Prostate gland (tissue), 2 donors: ENCODE measurements at regions not wholly inside any gene's neighbourhood (a gene's known extent, or its start where the extent isn't known, plus 50 kb on each side); places are given as distances from the start of the nearest gene placed in this dataset.

Experiments
- DNase-seq: peaks from one replicate; pipeline ENCODE4 v3.0.0-alpha.2; 2019; ENCODE audit warnings: low spot score
- H3K27ac ChIP-seq, 2 donors: fragments of 200-600 bp; sonication (generic); 2 replicates each; pipeline ENCODE4 v1.5.1; 2017 to 2019
- H3K27me3 ChIP-seq: fragments of 200-600 bp; sonication (generic); replicated peaks from 2 replicates; pipeline ENCODE4 v1.5.1; 2019; ENCODE audit not compliant: insufficient read depth
- H3K36me3 ChIP-seq, 2 donors: fragments of 200-600 bp; sonication (generic); 1 replicate in 1 of 2; 2 replicates in 1 of 2; pipeline versions ENCODE4 v1.5.1 to v1.8.1; 2017 to 2019
- H3K4me1 ChIP-seq: fragments of 200-600 bp; sonication (generic); replicated peaks from 2 replicates; pipeline ENCODE4 v1.5.1; 2019
- H3K4me3 ChIP-seq, 2 donors: fragments of 200-600 bp; sonication (generic); 2 replicates each; pipeline ENCODE4 v1.5.1; 2017 to 2019
- H3K9me3 ChIP-seq: fragments of 200-600 bp; sonication (generic); 2 replicates; pipeline ENCODE4 v1.5.1; 2017
- POLR2A ChIP-seq: fragments of 450-650 bp; IDR thresholded peaks from one replicate; pipeline ENCODE4 v1.6.1; 2016; ENCODE audit warnings: antibody characterized with exemption, mild to moderate bottlenecking
- POLR2AphosphoS5 ChIP-seq: sonication (generic); formaldehyde crosslinking; IDR thresholded peaks from one replicate; pipeline ENCODE4 v1.6.1; 2017; ENCODE audit warnings: antibody characterized with exemption
- WGBS: methylation state at CpG from one replicate; pipeline ENCODE4 v1.1.5; 2018; 5-methylcytosine and 5-hydroxymethylcytosine counted together
- intact Hi-C: fragments of 100-400 bp; cut with DNase I; formaldehyde crosslinking; loops from one replicate; pipeline ENCODE4 v1.14.2; 2022
- TF ChIP-seq, protein P1 (sequence below), 4 experiments: fragments of 200-600 bp in 2 of 4; fragments of 450-650 bp in 2 of 4; sonication (generic) in 2 of 4; IDR thresholded peaks; 1 replicate in 3 of 4; 2 replicates in 1 of 4; pipeline ENCODE4 v1.5.1; 2016 to 2019; ENCODE audit warnings: antibody characterized with exemption in 4 of 4, mild to moderate bottlenecking in 2 of 4, moderate library complexity in 2 of 4

DNA sequence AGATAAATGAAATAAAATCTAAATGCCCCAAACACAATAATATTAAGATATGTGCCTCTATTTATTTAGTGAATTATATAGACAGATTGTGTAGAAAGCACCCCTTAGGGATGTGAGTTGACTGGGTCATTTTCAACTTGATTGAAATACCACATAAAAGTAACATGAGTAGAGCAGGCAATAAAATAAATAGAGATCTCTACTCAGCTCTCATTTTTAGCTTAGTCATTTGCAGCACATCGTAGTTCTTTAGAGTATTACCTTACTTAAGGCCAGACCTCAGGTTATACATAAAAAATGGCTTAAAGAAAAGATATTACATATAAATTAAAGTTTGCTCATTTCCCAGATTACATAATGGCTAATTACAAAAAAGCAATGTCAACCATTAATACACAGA is 1525.6 kb upstream of the PRR20A start:
- Histone ChIP-seq H3K36me3 (no peaks in the 10 kb centered on the region), H3K27me3 (no peaks in the 10 kb centered on the region), H3K27ac (no peak overlapping the region), H3K9me3 (no peaks in the 10 kb centered on the region), H3K4me3 (no peak overlapping the region), H3K4me1 (no peaks in the 10 kb centered on the region)
- intact Hi-C loops: no loop called here
- 37% methylated on average over 1 of the region's 1 CpG for WGBS
- DNase-seq: no peak
- no peak for TF ChIP-seq POLR2AphosphoS5
- TF ChIP-seq, protein P1, sequence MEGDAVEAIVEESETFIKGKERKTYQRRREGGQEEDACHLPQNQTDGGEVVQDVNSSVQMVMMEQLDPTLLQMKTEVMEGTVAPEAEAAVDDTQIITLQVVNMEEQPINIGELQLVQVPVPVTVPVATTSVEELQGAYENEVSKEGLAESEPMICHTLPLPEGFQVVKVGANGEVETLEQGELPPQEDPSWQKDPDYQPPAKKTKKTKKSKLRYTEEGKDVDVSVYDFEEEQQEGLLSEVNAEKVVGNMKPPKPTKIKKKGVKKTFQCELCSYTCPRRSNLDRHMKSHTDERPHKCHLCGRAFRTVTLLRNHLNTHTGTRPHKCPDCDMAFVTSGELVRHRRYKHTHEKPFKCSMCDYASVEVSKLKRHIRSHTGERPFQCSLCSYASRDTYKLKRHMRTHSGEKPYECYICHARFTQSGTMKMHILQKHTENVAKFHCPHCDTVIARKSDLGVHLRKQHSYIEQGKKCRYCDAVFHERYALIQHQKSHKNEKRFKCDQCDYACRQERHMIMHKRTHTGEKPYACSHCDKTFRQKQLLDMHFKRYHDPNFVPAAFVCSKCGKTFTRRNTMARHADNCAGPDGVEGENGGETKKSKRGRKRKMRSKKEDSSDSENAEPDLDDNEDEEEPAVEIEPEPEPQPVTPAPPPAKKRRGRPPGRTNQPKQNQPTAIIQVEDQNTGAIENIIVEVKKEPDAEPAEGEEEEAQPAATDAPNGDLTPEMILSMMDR (IDR thresholded peaks at IDR 0.05): no peak
- TF ChIP-seq POLR2A: no peak

- DNase-seq: no peak
- intact Hi-C loops: no loop called here
- no peaks in the 10 kb centered on the region for H3K36me3 ChIP-seq
- TF ChIP-seq POLR2AphosphoS5: no peak
- no peak for TF ChIP-seq POLR2A
- TF ChIP-seq, protein P1 (IDR thresholded peaks at IDR 0.05): no peak
- no peaks in the 10 kb centered on the region for H3K4me1 ChIP-seq
- WGBS: 95% methylated on average over 3 of the region's 3 CpGs
- no peak overlapping the region for H3K4me3 ChIP-seq
- H3K27me3 ChIP-seq: no peaks in the 10 kb centered on the region
- H3K9me3 ChIP-seq: no peaks in the 10 kb centered on the region
- H3K27ac ChIP-seq: no peak overlapping the region
Measured at GRCh38 chr13:55617241-55617640, 1523.5 kb upstream of the PRR20A start.

GRCh38 chr13:55627221-55627620 is 1513.5 kb upstream of the PRR20A start:
- no peaks in the 10 kb centered on the region for H3K36me3 ChIP-seq
- no peak overlapping the region for H3K27ac ChIP-seq
- no peak for DNase-seq
- TF ChIP-seq POLR2AphosphoS5: no peak
- no peak for TF ChIP-seq POLR2A
- TF ChIP-seq, protein P1 (IDR thresholded peaks at IDR 0.05): no peak
- H3K27me3 ChIP-seq: no peaks in the 10 kb centered on the region
- no peak overlapping the region for H3K4me3 ChIP-seq
- no peaks in the 10 kb centered on the region for H3K4me1 ChIP-seq
- H3K9me3 ChIP-seq: no peaks in the 10 kb centered on the region
- intact Hi-C loops: no loop called here
- 77% methylated on average over 2 of the region's 2 CpGs for WGBS

DNA sequence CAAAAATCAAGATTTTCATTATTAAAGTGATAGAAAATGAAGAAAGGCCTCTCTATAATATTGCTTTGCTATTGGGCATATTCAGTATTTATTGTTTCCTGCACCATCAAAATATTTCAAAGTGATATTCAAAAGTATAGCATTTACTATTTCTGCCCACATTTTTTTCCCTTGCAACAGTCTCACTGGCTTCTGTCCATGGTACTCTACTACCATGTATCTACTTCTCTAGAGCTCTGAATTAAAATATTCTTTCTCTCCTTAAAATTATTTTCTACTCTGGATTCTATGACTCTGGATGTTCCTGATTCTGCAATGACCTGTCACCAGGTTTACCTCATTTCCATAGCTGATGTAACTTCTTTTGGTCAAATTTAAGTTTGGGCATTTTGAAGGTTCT is 1508.3 kb upstream of the PRR20A start:
- intact Hi-C loops: no loop called here
- no peak for DNase-seq

GRCh38 chr13:55649485-55649884 is 1491.2 kb upstream of the PRR20A start:
- TF ChIP-seq POLR2AphosphoS5: no peak
- Histone ChIP-seq H3K4me3 (no peak overlapping the region), H3K4me1 (no peaks in the 10 kb centered on the region), H3K9me3 (no peaks in the 10 kb centered on the region), H3K27me3 (no peaks in the 10 kb centered on the region), H3K27ac (no peak overlapping the region), H3K36me3 (no peaks in the 10 kb centered on the region)
- no peak for DNase-seq
- WGBS: 80% methylated on average over 1 of the region's 1 CpG
- intact Hi-C loops: no loop called here

More for the DNA sequence above, 1508.3 kb upstream of the PRR20A start:
- TF ChIP-seq POLR2AphosphoS5 (no peak), POLR2A (no peak)
- TF ChIP-seq, protein P1 (IDR thresholded peaks at IDR 0.05): no peak
- Histone ChIP-seq H3K4me3 (no peak overlapping the region), H3K27ac (no peak overlapping the region), H3K27me3 (no peaks in the 10 kb centered on the region), H3K4me1 (no peaks in the 10 kb centered on the region), H3K36me3 (no peaks in the 10 kb centered on the region), H3K9me3 (no peaks in the 10 kb centered on the region)
